WTC11 (cell line): ENCODE measurements at regions not wholly inside any gene's neighbourhood (a gene's known extent, or its start where the extent isn't known, plus 50 kb on each side); places are given as distances from the start of the nearest gene placed in this dataset.

ENCODE experiments used
- ATAC-seq: fragments of 200-7000 bp; cut with Tn5 transposase; 2 replicates; pipeline ENCODE4 v1.10.0; 2021; ENCODE audit warnings: mild to moderate bottlenecking, moderate library complexity
- CTCF ChIA-PET: fragments of 300-600 bp; sonication (Branson Sonifier 250); formaldehyde crosslinking; loops from one replicate; lab custom pipeline; 2021; ENCODE audit warnings: antibody characterized with exemption; lab: Charles Lee
- POLR2A ChIA-PET: fragments of 350-600 bp; sonication (Branson Sonifier 250); formaldehyde crosslinking; loops from one replicate; lab custom pipeline; 2021; ENCODE audit warnings: antibody characterized with exemption; lab: Charles Lee
- DNase-seq: peaks from one replicate; pipeline ENCODE4 v3.0.0; 2021; ENCODE audit warnings: low spot score
- H3K27ac Mint-ChIP-seq: 2 replicates; pipeline ENCODE4 v1.8.0; 2021; ENCODE audit warnings: mixed read lengths
- H3K27me3 Mint-ChIP-seq: 2 replicates; pipeline ENCODE4 v1.8.0; 2021; ENCODE audit warnings: low read depth, mild to moderate bottlenecking, moderate library complexity, mixed read lengths
- H3K36me3 Mint-ChIP-seq: 2 replicates; pipeline ENCODE4 v1.8.0; 2021; ENCODE audit warnings: mixed read lengths
- H3K4me1 Mint-ChIP-seq: 2 replicates; pipeline ENCODE4 v1.8.0; 2022; ENCODE audit warnings: mixed read lengths
- H3K4me3 Mint-ChIP-seq: 2 replicates; pipeline ENCODE4 v1.8.0; 2021; ENCODE audit warnings: mild to moderate bottlenecking, moderate library complexity, mixed read lengths
- H3K9me3 Mint-ChIP-seq: 2 replicates; pipeline ENCODE4 v1.8.0; 2021; ENCODE audit warnings: mixed read lengths
- CREM ChIP-seq: sonication (generic); formaldehyde crosslinking; IDR thresholded peaks from 2 replicates; pipeline ENCODE4 v1.8.1; 2022; ENCODE audit warnings: mild to moderate bottlenecking, missing genetic modification reagents, moderate library complexity
- GTF2I ChIP-seq: fragments of 250-450 bp; sonication (Bioruptor Pico); conservative IDR thresholded peaks from 2 replicates; pipeline ENCODE4 v1.4.0; 2021; ENCODE audit warnings: mild to moderate bottlenecking
- NR3C1 ChIP-seq: sonication (generic); formaldehyde crosslinking; conservative IDR thresholded peaks from 2 replicates; pipeline ENCODE4 v1.8.1; 2023; ENCODE audit warnings: low read depth, mild to moderate bottlenecking, missing genetic modification reagents
- SMAD4 ChIP-seq: sonication (generic); formaldehyde crosslinking; IDR thresholded peaks from 2 replicates; pipeline ENCODE4 v1.8.0; 2022; ENCODE audit warnings: mild to moderate bottlenecking, missing genetic modification reagents
- SOX15 ChIP-seq: fragments of 250-450 bp; sonication (Bioruptor Pico); IDR thresholded peaks from 2 replicates; pipeline ENCODE4 v1.9.0; 2021; ENCODE audit warnings: mild to moderate bottlenecking
- TCF7 ChIP-seq: sonication (generic); formaldehyde crosslinking; IDR thresholded peaks from 2 replicates; pipeline ENCODE4 v1.8.0; 2022; ENCODE audit warnings: mild to moderate bottlenecking, low read depth, missing genetic modification reagents, moderate library complexity
- ZBTB21 ChIP-seq: sonication (generic); formaldehyde crosslinking; IDR thresholded peaks from 2 replicates; pipeline ENCODE4 v1.8.1; 2023; ENCODE audit warnings: mild to moderate bottlenecking, missing genetic modification reagents, borderline replicate concordance
- ZNF671 ChIP-seq: fragments of 250-450 bp; sonication (Bioruptor Pico); IDR thresholded peaks from 2 replicates; pipeline ENCODE4 v1.8.0; 2021; ENCODE audit warnings: mild to moderate bottlenecking
- TF ChIP-seq, protein P1 (sequence below): sonication (generic); formaldehyde crosslinking; IDR thresholded peaks from 2 replicates; pipeline ENCODE4 v1.8.0; 2023; ENCODE audit warnings: mild to moderate bottlenecking, missing genetic modification reagents
- TF ChIP-seq, protein P2 (sequence below): sonication (generic); formaldehyde crosslinking; IDR thresholded peaks from 2 replicates; pipeline ENCODE4 v1.8.1; 2022; ENCODE audit warnings: mild to moderate bottlenecking, moderate library complexity, missing genetic modification reagents
- TF ChIP-seq, protein P3 (sequence below): sonication (generic); formaldehyde crosslinking; IDR thresholded peaks from 2 replicates; pipeline ENCODE4 v1.8.0; 2022; ENCODE audit warnings: mild to moderate bottlenecking, missing genetic modification reagents
- TF ChIP-seq, protein P4 (sequence below): sonication (generic); formaldehyde crosslinking; conservative IDR thresholded peaks from 2 replicates; pipeline ENCODE4 v1.8.1; 2023; ENCODE audit warnings: mild to moderate bottlenecking, low read depth, missing genetic modification reagents, moderate library complexity
- TF ChIP-seq, protein P5 (sequence below): fragments of 250-450 bp; sonication (Bioruptor Pico); IDR thresholded peaks from 2 replicates; pipeline ENCODE4 v1.9.0; 2021; ENCODE audit warnings: mild to moderate bottlenecking
- TF ChIP-seq, protein P6 (sequence below): sonication (generic); formaldehyde crosslinking; IDR thresholded peaks from 2 replicates; pipeline ENCODE4 v1.8.1; 2023; ENCODE audit warnings: mild to moderate bottlenecking, missing genetic modification reagents

DNA sequence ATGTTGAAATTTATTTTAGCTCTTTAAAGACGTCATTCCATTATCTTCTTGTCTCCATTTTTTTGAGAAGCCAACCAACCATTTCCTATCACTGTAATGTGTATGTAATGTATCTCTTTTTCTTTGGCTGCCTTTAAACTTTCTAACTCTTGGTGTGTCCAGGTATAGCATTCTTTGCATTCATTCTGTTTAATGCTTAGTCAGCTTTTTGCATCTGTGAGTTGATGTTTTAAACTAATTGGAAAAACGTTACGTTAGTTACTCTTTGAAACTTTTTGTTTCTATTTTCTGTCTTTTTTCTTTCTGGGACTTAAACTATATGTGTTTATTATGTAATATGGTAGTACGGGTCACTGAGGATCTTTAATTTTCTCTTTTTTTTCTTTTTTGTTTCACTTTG is 77.4 kb upstream of the PPP1R9A start (continued):
- TF ChIP-seq, protein P1, sequence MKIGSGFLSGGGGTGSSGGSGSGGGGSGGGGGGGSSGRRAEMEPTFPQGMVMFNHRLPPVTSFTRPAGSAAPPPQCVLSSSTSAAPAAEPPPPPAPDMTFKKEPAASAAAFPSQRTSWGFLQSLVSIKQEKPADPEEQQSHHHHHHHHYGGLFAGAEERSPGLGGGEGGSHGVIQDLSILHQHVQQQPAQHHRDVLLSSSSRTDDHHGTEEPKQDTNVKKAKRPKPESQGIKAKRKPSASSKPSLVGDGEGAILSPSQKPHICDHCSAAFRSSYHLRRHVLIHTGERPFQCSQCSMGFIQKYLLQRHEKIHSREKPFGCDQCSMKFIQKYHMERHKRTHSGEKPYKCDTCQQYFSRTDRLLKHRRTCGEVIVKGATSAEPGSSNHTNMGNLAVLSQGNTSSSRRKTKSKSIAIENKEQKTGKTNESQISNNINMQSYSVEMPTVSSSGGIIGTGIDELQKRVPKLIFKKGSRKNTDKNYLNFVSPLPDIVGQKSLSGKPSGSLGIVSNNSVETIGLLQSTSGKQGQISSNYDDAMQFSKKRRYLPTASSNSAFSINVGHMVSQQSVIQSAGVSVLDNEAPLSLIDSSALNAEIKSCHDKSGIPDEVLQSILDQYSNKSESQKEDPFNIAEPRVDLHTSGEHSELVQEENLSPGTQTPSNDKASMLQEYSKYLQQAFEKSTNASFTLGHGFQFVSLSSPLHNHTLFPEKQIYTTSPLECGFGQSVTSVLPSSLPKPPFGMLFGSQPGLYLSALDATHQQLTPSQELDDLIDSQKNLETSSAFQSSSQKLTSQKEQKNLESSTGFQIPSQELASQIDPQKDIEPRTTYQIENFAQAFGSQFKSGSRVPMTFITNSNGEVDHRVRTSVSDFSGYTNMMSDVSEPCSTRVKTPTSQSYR (CRISPR knock-in tag): no peak
- TF ChIP-seq, protein P2, sequence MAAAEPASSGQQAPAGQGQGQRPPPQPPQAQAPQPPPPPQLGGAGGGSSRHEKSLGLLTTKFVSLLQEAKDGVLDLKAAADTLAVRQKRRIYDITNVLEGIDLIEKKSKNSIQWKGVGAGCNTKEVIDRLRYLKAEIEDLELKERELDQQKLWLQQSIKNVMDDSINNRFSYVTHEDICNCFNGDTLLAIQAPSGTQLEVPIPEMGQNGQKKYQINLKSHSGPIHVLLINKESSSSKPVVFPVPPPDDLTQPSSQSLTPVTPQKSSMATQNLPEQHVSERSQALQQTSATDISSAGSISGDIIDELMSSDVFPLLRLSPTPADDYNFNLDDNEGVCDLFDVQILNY (CRISPR knock-in tag): no peak

DNA sequence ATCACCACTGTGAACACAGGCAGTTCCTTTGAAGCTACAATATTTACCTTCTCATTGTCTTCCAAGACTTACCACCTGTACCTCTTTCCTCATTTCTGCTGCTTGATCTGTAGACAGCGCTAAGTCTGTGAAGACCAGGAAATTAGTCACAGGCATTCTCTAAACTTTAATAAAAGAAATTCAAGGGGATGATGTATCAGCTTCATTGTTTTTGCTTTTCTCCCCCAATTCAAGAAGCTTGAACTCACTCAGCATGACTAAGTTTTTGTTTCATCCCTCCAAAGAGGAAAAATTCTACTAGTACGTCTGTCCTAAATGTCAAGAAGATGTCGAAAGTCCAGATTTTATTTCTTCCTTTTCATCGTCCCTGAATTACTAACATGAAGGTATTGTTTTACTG is 75.3 kb upstream of the PPP1R9A start:
- TF ChIP-seq, protein P3, sequence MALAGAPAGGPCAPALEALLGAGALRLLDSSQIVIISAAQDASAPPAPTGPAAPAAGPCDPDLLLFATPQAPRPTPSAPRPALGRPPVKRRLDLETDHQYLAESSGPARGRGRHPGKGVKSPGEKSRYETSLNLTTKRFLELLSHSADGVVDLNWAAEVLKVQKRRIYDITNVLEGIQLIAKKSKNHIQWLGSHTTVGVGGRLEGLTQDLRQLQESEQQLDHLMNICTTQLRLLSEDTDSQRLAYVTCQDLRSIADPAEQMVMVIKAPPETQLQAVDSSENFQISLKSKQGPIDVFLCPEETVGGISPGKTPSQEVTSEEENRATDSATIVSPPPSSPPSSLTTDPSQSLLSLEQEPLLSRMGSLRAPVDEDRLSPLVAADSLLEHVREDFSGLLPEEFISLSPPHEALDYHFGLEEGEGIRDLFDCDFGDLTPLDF (CRISPR knock-in tag): no peak
- TF ChIP-seq CREM (CRISPR knock-in tag): no peak
- TF ChIP-seq GTF2I: no peak
- no peak for TF ChIP-seq ZBTB21 (CRISPR knock-in tag)
- TF ChIP-seq, protein P4, sequence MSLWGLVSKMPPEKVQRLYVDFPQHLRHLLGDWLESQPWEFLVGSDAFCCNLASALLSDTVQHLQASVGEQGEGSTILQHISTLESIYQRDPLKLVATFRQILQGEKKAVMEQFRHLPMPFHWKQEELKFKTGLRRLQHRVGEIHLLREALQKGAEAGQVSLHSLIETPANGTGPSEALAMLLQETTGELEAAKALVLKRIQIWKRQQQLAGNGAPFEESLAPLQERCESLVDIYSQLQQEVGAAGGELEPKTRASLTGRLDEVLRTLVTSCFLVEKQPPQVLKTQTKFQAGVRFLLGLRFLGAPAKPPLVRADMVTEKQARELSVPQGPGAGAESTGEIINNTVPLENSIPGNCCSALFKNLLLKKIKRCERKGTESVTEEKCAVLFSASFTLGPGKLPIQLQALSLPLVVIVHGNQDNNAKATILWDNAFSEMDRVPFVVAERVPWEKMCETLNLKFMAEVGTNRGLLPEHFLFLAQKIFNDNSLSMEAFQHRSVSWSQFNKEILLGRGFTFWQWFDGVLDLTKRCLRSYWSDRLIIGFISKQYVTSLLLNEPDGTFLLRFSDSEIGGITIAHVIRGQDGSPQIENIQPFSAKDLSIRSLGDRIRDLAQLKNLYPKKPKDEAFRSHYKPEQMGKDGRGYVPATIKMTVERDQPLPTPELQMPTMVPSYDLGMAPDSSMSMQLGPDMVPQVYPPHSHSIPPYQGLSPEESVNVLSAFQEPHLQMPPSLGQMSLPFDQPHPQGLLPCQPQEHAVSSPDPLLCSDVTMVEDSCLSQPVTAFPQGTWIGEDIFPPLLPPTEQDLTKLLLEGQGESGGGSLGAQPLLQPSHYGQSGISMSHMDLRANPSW: no peak
- TF ChIP-seq, protein P5, sequence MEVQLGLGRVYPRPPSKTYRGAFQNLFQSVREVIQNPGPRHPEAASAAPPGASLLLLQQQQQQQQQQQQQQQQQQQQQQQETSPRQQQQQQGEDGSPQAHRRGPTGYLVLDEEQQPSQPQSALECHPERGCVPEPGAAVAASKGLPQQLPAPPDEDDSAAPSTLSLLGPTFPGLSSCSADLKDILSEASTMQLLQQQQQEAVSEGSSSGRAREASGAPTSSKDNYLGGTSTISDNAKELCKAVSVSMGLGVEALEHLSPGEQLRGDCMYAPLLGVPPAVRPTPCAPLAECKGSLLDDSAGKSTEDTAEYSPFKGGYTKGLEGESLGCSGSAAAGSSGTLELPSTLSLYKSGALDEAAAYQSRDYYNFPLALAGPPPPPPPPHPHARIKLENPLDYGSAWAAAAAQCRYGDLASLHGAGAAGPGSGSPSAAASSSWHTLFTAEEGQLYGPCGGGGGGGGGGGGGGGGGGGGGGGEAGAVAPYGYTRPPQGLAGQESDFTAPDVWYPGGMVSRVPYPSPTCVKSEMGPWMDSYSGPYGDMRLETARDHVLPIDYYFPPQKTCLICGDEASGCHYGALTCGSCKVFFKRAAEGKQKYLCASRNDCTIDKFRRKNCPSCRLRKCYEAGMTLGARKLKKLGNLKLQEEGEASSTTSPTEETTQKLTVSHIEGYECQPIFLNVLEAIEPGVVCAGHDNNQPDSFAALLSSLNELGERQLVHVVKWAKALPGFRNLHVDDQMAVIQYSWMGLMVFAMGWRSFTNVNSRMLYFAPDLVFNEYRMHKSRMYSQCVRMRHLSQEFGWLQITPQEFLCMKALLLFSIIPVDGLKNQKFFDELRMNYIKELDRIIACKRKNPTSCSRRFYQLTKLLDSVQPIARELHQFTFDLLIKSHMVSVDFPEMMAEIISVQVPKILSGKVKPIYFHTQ (CRISPR knock-in tag): no peak
- no peak for TF ChIP-seq SMAD4 (CRISPR knock-in tag)
- no peak for TF ChIP-seq ZNF671 (CRISPR knock-in tag)
- no peak for TF ChIP-seq NR3C1
- TF ChIP-seq SOX15 (CRISPR knock-in tag): no peak
- TF ChIP-seq, protein P6, sequence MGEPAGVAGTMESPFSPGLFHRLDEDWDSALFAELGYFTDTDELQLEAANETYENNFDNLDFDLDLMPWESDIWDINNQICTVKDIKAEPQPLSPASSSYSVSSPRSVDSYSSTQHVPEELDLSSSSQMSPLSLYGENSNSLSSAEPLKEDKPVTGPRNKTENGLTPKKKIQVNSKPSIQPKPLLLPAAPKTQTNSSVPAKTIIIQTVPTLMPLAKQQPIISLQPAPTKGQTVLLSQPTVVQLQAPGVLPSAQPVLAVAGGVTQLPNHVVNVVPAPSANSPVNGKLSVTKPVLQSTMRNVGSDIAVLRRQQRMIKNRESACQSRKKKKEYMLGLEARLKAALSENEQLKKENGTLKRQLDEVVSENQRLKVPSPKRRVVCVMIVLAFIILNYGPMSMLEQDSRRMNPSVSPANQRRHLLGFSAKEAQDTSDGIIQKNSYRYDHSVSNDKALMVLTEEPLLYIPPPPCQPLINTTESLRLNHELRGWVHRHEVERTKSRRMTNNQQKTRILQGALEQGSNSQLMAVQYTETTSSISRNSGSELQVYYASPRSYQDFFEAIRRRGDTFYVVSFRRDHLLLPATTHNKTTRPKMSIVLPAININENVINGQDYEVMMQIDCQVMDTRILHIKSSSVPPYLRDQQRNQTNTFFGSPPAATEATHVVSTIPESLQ: no peak
- no peak for TF ChIP-seq TCF7 (CRISPR knock-in tag)
- Mint-ChIP-seq H3K4me3 (no peak overlapping the region), H3K4me1 (no peaks in the 10 kb centered on the region), H3K27me3 (no peaks in the 10 kb centered on the region), H3K36me3 (peaks cover 5% of the 10 kb centered on the region; the same call in 1 of the 2 replicates), H3K27ac (no peak overlapping the region), H3K9me3 (peaks cover 11% of the 10 kb centered on the region)
- DNase-seq (no peak), ATAC-seq (no peak)
- ChIA-PET CTCF (no interaction called here), POLR2A (no interaction called here)
